ENCODE measurements at regions not wholly inside any gene's neighbourhood (a gene's known extent, or its start where the extent isn't known, plus 50 kb on each side); places are given as distances from the start of the nearest gene placed in this dataset.

- Histone ChIP-seq H3K23ac (ENCODE audit: insufficient read length) (no peak overlapping the region), H4K5ac (ENCODE audit: insufficient read length, low read depth, low read length) (no peak overlapping the region), H3K79me2 (ENCODE audit: control insufficient read depth in 1 of 2, insufficient read depth in 2 of 2, low read length in 2 of 2) (no peaks in the 10 kb centered on the region), H3K27me3 (replicated peaks in 1 of 4; ENCODE audit: control insufficient read depth in 3 of 4, extremely low read depth in 1 of 4, insufficient read depth in 3 of 4, low read length in 3 of 4) (no peaks in the 10 kb centered on the region), H2AFZ (ENCODE audit: low read length) (no peak overlapping the region), H2BK15ac (ENCODE audit: low read length) (no peak overlapping the region), H4K8ac (ENCODE audit: extremely low read depth, insufficient read depth, low read length) (no peak overlapping the region), H3K4me2 (ENCODE audit: insufficient read depth in 1 of 2, low read depth in 2 of 2, low read length in 2 of 2) (no peak overlapping the region), H3K4ac (replicated peaks; ENCODE audit: insufficient read length, low read depth, low read length) (no peak overlapping the region), H4K20me1 (replicated peaks in 1 of 2; ENCODE audit: control insufficient read depth in 1 of 2, insufficient read depth in 2 of 2, low read length in 2 of 2) (no peaks in the 10 kb centered on the region), H3K9ac (replicated peaks in 1 of 4; ENCODE audit: extremely low read depth in 1 of 4, low read depth in 3 of 4, low read length in 3 of 4) (no peak overlapping the region), H3K18ac (ENCODE audit: extremely low read depth, low read length) (no peak overlapping the region), H2BK20ac (ENCODE audit: low read length) (no peak overlapping the region), H3K9me3 (ENCODE audit: insufficient read depth in 2 of 2, low read depth in 1 of 2, low read length in 1 of 2) (peaks cover 16% of the 10 kb centered on the region in 2 experiments; a peak in 3 of 4 replicates), H2BK12ac (ENCODE audit: low read depth, low read length) (no peak overlapping the region), H3K79me1 (ENCODE audit: low read depth, low read length) (no peaks in the 10 kb centered on the region), H2BK120ac (replicated peaks; ENCODE audit: low read depth, low read length) (no peak overlapping the region), H2AK5ac (ENCODE audit: low read depth, low read length) (no peak overlapping the region), H4K91ac (replicated peaks; ENCODE audit: insufficient read length, low read length) (no peak overlapping the region), H3K14ac (ENCODE audit: insufficient read length) (no peak overlapping the region), H3K36me3 (ENCODE audit: control insufficient read depth in 2 of 4, insufficient read depth in 4 of 4, low read length in 3 of 4) (no peaks in the 10 kb centered on the region), H3K4me1 (replicated peaks in 1 of 4; ENCODE audit: control insufficient read depth in 3 of 4, insufficient read depth in 4 of 4, low read length in 3 of 4) (no peaks in the 10 kb centered on the region), H2BK5ac (ENCODE audit: low read depth, low read length) (no peak overlapping the region), H3K23me2 (ENCODE audit: low read depth, low read length) (no peaks in the 10 kb centered on the region), H3K27ac (ENCODE audit: low read depth, low read length) (no peak overlapping the region), H3K4me3 (ENCODE audit: extremely low read depth in 1 of 4, insufficient read depth in 2 of 4, low read depth in 3 of 4, low read length in 4 of 4) (no peak overlapping the region), H3K56ac (replicated peaks; ENCODE audit: insufficient read length, low read depth, low read length) (no peak overlapping the region)
- FAIRE-seq (no peak), DNase-seq (ENCODE audit: low read depth in 1 of 2, low spot score in 2 of 2) (no peak)
- POLR2A ChIA-PET (ENCODE audit: partially characterized antibody) = no interaction called here
- TF ChIP-seq KDM4A (IDR thresholded peaks at IDR 0.05; ENCODE audit: low read depth, low read length, severe bottlenecking) (no peak), TCF12 (IDR thresholded peaks at IDR 0.05; ENCODE audit: low read depth, low read length) (no peak), ATF3 (IDR thresholded peaks at IDR 0.05; ENCODE audit: insufficient read depth, low read depth, low read length) (no peak), FOSL1 (IDR thresholded peaks at IDR 0.05; ENCODE audit: insufficient read depth, low read depth, low read length) (no peak), POU5F1 (IDR thresholded peaks at IDR 0.05; ENCODE audit: low read depth, low read length) (no peak), YY1 (IDR thresholded peaks at IDR 0.05; ENCODE audit: low read depth, low read length) (no peak), BRCA1 (IDR thresholded peaks at IDR 0.05; ENCODE audit: low read depth, low read length) (no peak), EP300 (IDR thresholded peaks at IDR 0.05; ENCODE audit: borderline replicate concordance in 1 of 2, low read depth in 2 of 2, low read length in 2 of 2) (no peak), MAX (IDR thresholded peaks at IDR 0.05) (no peak)
- CTCF ChIA-PET (ENCODE audit: partially characterized antibody) = no interaction called here
Measured at GRCh38 chrY:20422752-20423151, 152.8 kb upstream of the EIF1AY start.

All from H1 (cell line).